HL-60 (cell line): ENCODE measurements at regions not wholly inside any gene's neighbourhood (a gene's known extent, or its start where the extent isn't known, plus 50 kb on each side); places are given as distances from the start of the nearest gene placed in this dataset.

ENCODE experiments used
- CTCF ChIP-seq: IDR thresholded peaks from one replicate; pipeline ENCODE4 v1.5.1; 2011; ENCODE audit warnings: low read length, control low read depth, inconsistent platforms; ENCODE audit not compliant: insufficient read depth
- GABPA ChIP-seq: IDR thresholded peaks from 2 replicates; pipeline ENCODE4 v1.6.1; 2012; ENCODE audit warnings: low read depth
- POLR2AphosphoS5 ChIP-seq: IDR thresholded peaks from 2 replicates; pipeline ENCODE4 v1.6.1; 2012; ENCODE audit warnings: low read depth

- no peak for TF ChIP-seq CTCF
- TF ChIP-seq POLR2AphosphoS5, result no peak
- TF ChIP-seq GABPA, result no peak
These were observed 86.1 kb downstream of the ADRA2C start for GRCh38 chr4:3852309-3852708.
